H1 (cell line): ENCODE measurements at regions not wholly inside any gene's neighbourhood (a gene's known extent, or its start where the extent isn't known, plus 50 kb on each side); places are given as distances from the start of the nearest gene placed in this dataset.

Experiments
- GABPA ChIP-seq: IDR thresholded peaks from 2 replicates; pipeline ENCODE4 v1.6.1; 2011; ENCODE audit warnings: mild to moderate bottlenecking, low read length, moderate library complexity, borderline replicate concordance; ENCODE audit not compliant: insufficient read depth
- JUN ChIP-seq: IDR thresholded peaks from 2 replicates; pipeline ENCODE4 v1.6.1; 2011; ENCODE audit warnings: low read depth, mild to moderate bottlenecking, improper control_type of control experiment, low read length
- TEAD4 ChIP-seq: IDR thresholded peaks from 2 replicates; pipeline ENCODE4 v1.6.1; 2012; ENCODE audit warnings: low read depth, low read length, inconsistent platforms, mixed read lengths
- TF ChIP-seq, protein P1 (sequence below): fragments of 300-600 bp; sonication (generic); IDR thresholded peaks from 2 replicates; pipeline ENCODE4 v1.7.1; 2012; ENCODE audit warnings: low read length, moderate library complexity, mild to moderate bottlenecking, inconsistent platforms; ENCODE audit not compliant: insufficient replicate concordance

DNA sequence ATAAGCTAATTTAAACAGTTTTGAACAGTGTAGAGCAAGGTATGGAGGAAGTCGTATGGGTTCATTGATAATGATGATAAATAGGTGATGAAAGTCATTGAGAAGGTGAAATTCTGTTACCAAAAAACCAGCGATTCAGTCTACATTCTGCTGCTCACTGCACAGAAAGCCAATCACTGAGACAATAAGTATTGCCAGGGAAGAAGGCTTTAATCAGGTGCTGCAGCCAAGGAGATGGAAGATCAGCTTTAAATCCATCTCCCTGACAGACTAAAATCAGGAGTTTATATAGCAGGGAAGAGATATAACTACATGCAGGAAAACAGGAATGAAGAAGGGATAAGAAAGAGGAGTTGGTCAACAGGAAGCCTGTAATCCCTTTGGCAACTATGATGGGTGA, 361.3 kb upstream of the C1orf174 start (continued):
- TF ChIP-seq, protein P1, sequence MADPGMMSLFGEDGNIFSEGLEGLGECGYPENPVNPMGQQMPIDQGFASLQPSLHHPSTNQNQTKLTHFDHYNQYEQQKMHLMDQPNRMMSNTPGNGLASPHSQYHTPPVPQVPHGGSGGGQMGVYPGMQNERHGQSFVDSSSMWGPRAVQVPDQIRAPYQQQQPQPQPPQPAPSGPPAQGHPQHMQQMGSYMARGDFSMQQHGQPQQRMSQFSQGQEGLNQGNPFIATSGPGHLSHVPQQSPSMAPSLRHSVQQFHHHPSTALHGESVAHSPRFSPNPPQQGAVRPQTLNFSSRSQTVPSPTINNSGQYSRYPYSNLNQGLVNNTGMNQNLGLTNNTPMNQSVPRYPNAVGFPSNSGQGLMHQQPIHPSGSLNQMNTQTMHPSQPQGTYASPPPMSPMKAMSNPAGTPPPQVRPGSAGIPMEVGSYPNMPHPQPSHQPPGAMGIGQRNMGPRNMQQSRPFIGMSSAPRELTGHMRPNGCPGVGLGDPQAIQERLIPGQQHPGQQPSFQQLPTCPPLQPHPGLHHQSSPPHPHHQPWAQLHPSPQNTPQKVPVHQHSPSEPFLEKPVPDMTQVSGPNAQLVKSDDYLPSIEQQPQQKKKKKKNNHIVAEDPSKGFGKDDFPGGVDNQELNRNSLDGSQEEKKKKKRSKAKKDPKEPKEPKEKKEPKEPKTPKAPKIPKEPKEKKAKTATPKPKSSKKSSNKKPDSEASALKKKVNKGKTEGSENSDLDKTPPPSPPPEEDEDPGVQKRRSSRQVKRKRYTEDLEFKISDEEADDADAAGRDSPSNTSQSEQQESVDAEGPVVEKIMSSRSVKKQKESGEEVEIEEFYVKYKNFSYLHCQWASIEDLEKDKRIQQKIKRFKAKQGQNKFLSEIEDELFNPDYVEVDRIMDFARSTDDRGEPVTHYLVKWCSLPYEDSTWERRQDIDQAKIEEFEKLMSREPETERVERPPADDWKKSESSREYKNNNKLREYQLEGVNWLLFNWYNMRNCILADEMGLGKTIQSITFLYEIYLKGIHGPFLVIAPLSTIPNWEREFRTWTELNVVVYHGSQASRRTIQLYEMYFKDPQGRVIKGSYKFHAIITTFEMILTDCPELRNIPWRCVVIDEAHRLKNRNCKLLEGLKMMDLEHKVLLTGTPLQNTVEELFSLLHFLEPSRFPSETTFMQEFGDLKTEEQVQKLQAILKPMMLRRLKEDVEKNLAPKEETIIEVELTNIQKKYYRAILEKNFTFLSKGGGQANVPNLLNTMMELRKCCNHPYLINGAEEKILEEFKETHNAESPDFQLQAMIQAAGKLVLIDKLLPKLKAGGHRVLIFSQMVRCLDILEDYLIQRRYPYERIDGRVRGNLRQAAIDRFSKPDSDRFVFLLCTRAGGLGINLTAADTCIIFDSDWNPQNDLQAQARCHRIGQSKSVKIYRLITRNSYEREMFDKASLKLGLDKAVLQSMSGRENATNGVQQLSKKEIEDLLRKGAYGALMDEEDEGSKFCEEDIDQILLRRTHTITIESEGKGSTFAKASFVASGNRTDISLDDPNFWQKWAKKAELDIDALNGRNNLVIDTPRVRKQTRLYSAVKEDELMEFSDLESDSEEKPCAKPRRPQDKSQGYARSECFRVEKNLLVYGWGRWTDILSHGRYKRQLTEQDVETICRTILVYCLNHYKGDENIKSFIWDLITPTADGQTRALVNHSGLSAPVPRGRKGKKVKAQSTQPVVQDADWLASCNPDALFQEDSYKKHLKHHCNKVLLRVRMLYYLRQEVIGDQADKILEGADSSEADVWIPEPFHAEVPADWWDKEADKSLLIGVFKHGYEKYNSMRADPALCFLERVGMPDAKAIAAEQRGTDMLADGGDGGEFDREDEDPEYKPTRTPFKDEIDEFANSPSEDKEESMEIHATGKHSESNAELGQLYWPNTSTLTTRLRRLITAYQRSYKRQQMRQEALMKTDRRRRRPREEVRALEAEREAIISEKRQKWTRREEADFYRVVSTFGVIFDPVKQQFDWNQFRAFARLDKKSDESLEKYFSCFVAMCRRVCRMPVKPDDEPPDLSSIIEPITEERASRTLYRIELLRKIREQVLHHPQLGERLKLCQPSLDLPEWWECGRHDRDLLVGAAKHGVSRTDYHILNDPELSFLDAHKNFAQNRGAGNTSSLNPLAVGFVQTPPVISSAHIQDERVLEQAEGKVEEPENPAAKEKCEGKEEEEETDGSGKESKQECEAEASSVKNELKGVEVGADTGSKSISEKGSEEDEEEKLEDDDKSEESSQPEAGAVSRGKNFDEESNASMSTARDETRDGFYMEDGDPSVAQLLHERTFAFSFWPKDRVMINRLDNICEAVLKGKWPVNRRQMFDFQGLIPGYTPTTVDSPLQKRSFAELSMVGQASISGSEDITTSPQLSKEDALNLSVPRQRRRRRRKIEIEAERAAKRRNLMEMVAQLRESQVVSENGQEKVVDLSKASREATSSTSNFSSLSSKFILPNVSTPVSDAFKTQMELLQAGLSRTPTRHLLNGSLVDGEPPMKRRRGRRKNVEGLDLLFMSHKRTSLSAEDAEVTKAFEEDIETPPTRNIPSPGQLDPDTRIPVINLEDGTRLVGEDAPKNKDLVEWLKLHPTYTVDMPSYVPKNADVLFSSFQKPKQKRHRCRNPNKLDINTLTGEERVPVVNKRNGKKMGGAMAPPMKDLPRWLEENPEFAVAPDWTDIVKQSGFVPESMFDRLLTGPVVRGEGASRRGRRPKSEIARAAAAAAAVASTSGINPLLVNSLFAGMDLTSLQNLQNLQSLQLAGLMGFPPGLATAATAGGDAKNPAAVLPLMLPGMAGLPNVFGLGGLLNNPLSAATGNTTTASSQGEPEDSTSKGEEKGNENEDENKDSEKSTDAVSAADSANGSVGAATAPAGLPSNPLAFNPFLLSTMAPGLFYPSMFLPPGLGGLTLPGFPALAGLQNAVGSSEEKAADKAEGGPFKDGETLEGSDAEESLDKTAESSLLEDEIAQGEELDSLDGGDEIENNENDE = no peak
- TF ChIP-seq GABPA (no peak), TEAD4 (no peak), JUN (no peak)
